Astrocyte (in vitro differentiated cells and primary cell): ENCODE measurements at regions not wholly inside any gene's neighbourhood (a gene's known extent, or its start where the extent isn't known, plus 50 kb on each side); places are given as distances from the start of the nearest gene placed in this dataset.

Experiments used
- EZH2 ChIP-seq: IDR thresholded peaks from 2 replicates; pipeline ENCODE4 v1.6.1; 2012; ENCODE audit warnings: mild to moderate bottlenecking, low read length, inconsistent platforms; ENCODE audit not compliant: insufficient read depth
- TF ChIP-seq, protein P1 (sequence below): IDR thresholded peaks from 2 replicates; pipeline ENCODE4 v1.5.1; 2011; ENCODE audit warnings: low read depth, mild to moderate bottlenecking, inconsistent platforms, low read length, moderate library complexity; ENCODE audit not compliant: insufficient read depth

DNA sequence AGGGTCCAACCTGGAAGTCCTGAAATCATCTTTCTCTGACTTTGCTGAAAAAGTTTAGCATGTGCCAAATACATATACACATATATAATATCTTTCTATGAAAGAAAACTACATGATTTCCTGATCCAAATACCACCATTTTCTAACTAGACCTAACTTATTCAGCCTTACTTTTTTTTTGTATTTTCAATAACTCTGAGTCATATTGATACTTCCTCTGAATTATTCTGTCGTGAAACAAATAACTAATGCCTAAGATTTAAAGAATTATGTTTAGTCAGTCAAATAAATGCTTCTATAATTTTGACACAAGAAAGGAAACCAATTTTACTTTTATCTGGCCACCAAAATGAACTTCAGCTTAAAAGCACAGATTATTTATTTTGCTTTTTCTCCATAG, 760.2 kb upstream of the GBE1 start:
- TF ChIP-seq, protein P1, sequence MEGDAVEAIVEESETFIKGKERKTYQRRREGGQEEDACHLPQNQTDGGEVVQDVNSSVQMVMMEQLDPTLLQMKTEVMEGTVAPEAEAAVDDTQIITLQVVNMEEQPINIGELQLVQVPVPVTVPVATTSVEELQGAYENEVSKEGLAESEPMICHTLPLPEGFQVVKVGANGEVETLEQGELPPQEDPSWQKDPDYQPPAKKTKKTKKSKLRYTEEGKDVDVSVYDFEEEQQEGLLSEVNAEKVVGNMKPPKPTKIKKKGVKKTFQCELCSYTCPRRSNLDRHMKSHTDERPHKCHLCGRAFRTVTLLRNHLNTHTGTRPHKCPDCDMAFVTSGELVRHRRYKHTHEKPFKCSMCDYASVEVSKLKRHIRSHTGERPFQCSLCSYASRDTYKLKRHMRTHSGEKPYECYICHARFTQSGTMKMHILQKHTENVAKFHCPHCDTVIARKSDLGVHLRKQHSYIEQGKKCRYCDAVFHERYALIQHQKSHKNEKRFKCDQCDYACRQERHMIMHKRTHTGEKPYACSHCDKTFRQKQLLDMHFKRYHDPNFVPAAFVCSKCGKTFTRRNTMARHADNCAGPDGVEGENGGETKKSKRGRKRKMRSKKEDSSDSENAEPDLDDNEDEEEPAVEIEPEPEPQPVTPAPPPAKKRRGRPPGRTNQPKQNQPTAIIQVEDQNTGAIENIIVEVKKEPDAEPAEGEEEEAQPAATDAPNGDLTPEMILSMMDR = no peak
- TF ChIP-seq EZH2 = no peak
